ENCODE measurements at regions not wholly inside any gene's neighbourhood (a gene's known extent, or its start where the extent isn't known, plus 50 kb on each side); places are given as distances from the start of the nearest gene placed in this dataset.

- no peak for DNase-seq
Observed at GRCh38 chr10:79005126-79005810, 63.5 kb upstream of the ZMIZ1 start.

GRCh38 chr10:79007018-79007417 is 61.7 kb upstream of the ZMIZ1 start:
- DNase-seq = no peak

DNA sequence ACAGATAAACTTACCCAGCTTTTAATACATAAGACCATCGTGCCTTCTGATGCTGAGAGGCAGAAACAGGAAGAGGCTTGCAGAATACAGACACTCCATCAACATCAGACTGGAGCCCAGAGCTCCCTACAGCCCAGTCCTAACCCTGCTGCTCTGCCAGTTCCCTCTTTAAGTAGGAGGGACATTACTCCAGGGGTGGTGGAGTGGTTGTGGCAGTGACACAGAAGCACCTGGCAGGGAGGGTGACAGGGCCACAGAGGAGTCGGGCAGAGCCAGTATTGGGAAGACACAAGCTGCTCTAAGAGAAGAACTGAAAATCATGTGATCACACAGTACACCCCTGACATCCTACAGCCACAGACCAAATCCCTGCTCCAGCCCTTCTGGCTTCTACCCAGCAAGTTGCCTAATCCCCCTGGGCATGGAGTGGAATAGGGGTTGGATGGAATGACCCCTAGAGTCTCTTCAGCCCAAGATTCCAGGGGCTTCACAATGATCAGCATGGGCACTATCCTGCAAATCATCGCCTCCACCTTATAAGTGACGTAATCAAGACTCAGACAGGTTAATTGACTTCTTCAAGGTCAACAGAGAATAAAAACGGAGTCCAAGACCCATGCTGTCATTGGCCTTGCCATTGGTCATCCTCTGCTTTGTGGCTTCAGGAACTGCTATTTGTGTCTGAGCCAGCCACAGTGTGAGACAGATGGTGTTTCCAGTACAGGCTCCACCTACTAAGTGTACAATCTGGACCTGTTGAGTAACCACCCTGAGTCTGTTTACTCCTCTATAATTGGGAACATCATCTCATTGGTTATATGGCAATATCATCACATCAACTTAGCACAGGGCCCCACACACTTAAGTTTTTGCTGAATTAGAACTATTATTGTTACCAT is 61.1 kb upstream of the ZMIZ1 start:
- DNase-seq = no peak

DNA sequence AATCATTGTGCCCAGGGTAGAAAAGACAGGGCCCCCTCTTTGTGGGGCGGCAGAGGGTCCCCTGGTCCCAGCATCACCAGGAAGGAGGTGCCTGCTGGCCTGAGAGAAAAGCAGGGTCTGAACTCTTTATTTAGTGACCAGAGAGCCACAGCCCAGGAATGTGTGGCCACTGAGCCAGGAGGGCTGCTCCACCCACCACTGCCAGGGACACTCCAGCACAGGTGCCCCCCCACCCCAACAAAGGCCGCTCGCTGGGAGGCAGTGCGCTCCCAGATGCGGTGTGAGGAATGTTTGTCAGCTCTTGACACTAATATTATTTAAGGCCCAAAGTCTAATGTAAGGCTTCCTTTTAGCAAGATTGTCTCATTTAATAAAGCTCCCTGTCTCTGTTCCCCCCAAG is 59.6 kb upstream of the ZMIZ1 start:
- no peak for DNase-seq

DNA sequence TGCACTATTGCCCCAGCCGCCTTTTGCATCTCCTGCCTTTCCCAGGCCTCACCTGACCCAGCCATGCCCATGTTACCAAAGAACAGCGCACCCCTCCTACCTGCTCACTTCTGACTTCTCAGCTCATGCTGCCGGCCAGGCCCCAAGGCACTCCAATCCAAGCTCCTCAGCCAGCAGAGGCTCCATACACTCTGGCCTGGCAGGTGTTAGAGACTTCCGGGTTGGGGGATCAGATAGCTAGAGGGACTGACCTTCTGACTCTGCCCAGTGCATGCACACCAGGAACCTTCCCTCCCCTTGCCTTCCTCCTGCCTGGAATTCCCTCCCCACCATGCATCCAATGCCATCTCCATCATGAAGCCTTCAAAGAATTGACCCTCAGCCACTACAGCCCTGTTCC is 56.2 kb upstream of the ZMIZ1 start:
- no peak for DNase-seq

GRCh38 chr10:79013406-79013987 is 55.3 kb upstream of the ZMIZ1 start:
- no peak for DNase-seq

GRCh38 chr10:79014796-79015195 is 54.0 kb upstream of the ZMIZ1 start:
- DNase-seq = no peak

DNA sequence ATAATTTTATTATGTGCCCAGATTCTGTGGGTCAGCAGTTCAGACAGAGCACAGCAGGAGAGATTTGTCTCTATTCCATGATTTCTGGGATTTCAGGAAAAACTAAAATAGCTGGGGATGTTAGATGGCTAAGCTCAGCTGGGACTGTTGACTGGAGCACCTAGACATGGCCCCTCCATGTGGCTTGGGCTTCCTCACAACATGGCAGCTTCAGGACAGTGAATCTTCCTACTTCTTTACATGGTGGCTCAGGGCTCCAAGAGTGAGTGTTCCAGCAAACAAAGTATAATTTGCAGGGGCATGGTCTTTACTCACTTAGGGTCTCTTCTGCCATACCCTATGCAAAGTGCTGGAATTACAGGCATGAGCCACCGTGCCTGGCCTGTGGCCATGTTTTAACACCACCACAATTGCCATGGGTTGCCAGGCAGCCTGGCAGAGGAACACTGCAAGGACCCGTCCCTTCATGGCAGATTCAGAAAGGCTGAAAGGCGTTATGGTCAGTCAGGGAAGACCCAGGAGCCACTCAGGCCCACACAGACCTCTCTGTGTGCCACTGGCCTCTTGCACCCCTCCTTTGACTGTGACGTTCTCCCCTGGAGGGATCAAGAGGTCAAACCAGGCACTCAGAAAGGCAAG is 50.8 kb upstream of the ZMIZ1 start:
- DNase-seq = no peak

DNA sequence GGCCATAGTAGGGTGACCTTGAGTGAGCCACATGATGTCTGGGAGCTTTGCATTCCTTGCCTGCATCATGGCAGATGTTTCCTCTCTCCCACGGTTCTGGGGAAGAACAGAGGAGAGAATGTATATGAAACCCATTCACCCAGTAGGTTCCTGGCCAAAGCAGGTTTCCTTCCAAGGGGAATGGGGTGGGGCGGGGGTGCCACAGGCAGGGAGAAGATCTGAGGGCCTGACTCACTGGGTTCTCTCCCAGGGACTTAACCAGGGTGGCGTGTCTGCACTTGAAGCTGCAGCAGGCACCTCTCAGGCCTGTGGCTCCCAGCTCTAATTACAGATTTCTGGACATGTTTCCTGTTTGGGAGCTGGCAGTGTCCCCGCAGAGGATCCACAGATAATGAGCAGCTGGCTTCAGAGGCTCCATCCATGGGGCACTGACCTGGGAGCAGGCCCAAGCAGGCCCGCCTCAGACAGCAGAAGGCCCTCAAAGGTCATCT is 50.2 kb upstream of the ZMIZ1 start:
- DNase-seq = no peak

Measured in activated CD4-positive, CD25-positive, alpha-beta regulatory T cell treated with anti-CD3 and anti-CD28 coated beads, Interleukin-2, amount 50 U/mL, for 72 hours (primary cell).